HG03139 (cell line): ENCODE measurements at regions not wholly inside any gene's neighbourhood (a gene's known extent, or its start where the extent isn't known, plus 50 kb on each side); places are given as distances from the start of the nearest gene placed in this dataset.

Source experiments
- ATAC-seq: cut with Tn5 transposase; IDR thresholded peaks from one replicate; pipeline ENCODE4 v1.9.1; 2021; ENCODE audit not compliant: unreplicated experiment

- ATAC-seq = no peak
These were observed 173.6 kb downstream of the ARHGAP12 start for GRCh38 chr10:31754803-31755624.

GRCh38 chr10:31753681-31754080 is 174.9 kb downstream of the ARHGAP12 start:
- no peak for ATAC-seq

- ATAC-seq = no peak
These were observed 176.5 kb downstream of the ARHGAP12 start for GRCh38 chr10:31752170-31752569.

GRCh38 chr10:31751738-31752080 is 176.9 kb downstream of the ARHGAP12 start:
- no peak for ATAC-seq

- ATAC-seq = no peak
These were observed 177.4 kb downstream of the ARHGAP12 start for GRCh38 chr10:31751051-31751737.

- ATAC-seq = no peak
These were observed 178.4 kb downstream of the ARHGAP12 start for GRCh38 chr10:31749981-31750840.

GRCh38 chr10:31749301-31749700 is 179.3 kb downstream of the ARHGAP12 start:
- ATAC-seq = no peak

- ATAC-seq = no peak
These were observed 182.8 kb downstream of the ARHGAP12 start for GRCh38 chr10:31745612-31746376.

GRCh38 chr10:31744025-31744424 is 184.6 kb downstream of the ARHGAP12 start:
- no peak for ATAC-seq

- no peak for ATAC-seq
These were observed 186.4 kb downstream of the ARHGAP12 start for GRCh38 chr10:31742255-31742654.

- ATAC-seq = no peak
These were observed 187.2 kb downstream of the ARHGAP12 start for GRCh38 chr10:31741473-31741872.

- no peak for ATAC-seq
These were observed 188.9 kb downstream of the ARHGAP12 start for GRCh38 chr10:31739711-31740110.

- ATAC-seq = no peak
These were observed 189.5 kb downstream of the ARHGAP12 start for GRCh38 chr10:31739146-31739545.

- ATAC-seq = no peak
These were observed 196.9 kb downstream of the ARHGAP12 start for GRCh38 chr10:31731711-31732110.

GRCh38 chr10:31730776-31731175 is 197.9 kb downstream of the ARHGAP12 start:
- ATAC-seq = no peak

- ATAC-seq = no peak
These were observed 199.9 kb downstream of the ARHGAP12 start for GRCh38 chr10:31728698-31729224.

- no peak for ATAC-seq
These were observed 203.2 kb downstream of the ARHGAP12 start for GRCh38 chr10:31725436-31725835.

GRCh38 chr10:31724296-31724695 is 204.3 kb downstream of the ARHGAP12 start:
- no peak for ATAC-seq

- no peak for ATAC-seq
These were observed 205.4 kb downstream of the ARHGAP12 start for GRCh38 chr10:31723106-31723750.

GRCh38 chr10:31721096-31721495 is 207.5 kb downstream of the ARHGAP12 start:
- no peak for ATAC-seq
